ENCODE measurements at regions not wholly inside any gene's neighbourhood (a gene's known extent, or its start where the extent isn't known, plus 50 kb on each side); places are given as distances from the start of the nearest gene placed in this dataset.
"Not testable (repeated sequence)": the region's sequence is repeated elsewhere in the genome, so short reads cannot be mapped to it uniquely, and the experiment has no call there.

DNA sequence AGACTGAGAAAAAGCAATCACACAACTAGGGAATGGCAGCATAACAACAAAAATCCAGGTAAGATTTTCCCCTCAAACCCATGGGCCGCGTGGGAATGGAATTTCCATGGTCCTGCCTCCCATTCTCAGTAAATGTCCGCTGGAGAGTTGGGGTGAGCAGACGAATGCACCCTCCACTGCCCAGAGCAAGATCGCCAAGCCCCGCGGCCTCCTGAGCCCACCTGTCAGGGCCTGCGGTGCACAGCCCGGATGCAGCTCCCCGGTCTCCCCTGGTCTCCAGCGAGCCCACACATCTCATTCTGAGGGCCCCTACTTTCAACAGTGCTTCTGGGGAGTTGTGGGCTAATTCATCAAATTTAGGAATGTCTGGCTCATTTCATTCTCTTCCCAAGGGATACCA, 327.4 kb upstream of the HS6ST1 start:
- no peak for DNase-seq (ENCODE audit: low read depth in 2 of 2)

DNA sequence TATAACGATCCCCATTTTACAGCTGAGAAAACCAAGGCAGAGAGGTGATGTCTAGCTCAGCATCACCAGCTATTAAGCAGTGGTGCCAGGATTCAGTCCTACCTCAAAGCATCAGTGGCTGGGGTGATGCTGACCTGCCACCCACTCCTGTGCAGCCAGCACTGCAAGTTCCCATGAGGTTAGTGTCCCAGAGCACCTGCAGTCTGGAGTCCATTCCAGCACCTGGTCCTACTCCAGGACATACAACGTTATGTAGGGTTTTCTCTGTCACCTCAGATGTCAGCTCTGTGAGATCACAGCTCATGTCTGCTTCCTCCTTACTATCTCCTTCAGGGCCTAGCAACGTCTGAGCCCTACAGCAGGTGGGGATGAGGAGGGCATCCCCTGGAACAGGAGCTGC, 328.0 kb upstream of the HS6ST1 start:
- no peak for DNase-seq (ENCODE audit: low read depth in 2 of 2)

DNA sequence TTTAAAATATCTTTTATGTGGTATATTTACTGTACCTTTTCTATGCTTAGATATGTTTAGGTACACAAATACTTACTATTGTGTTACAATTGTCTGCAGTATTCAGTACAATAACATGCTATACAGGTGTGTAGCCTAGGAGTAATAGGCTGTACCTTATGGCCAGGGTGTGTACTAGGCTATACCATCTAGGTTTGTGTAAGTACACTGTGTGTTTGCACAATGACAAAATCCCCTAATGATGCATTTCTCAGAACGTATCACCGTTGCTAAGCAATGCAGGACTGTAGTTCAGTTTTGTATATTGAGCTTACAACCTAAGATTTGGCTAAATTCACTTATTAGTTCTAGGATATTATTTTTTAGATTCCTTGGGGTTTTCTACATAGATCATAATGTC, 332.3 kb upstream of the HS6ST1 start:
- DNase-seq (ENCODE audit: low read depth in 2 of 2): no peak

GRCh38 chr2:128654408-128654807, 335.7 kb upstream of the HS6ST1 start:
- DNase-seq (ENCODE audit: low read depth in 2 of 2): no peak

GRCh38 chr2:128660836-128661235, 342.2 kb upstream of the HS6ST1 start:
- no peak for DNase-seq (ENCODE audit: low read depth in 2 of 2)

GRCh38 chr2:128661311-128661710, 342.6 kb upstream of the HS6ST1 start:
- DNase-seq (ENCODE audit: low read depth in 2 of 2): no peak

- no peak for DNase-seq (ENCODE audit: low read depth in 2 of 2)
Observed at GRCh38 chr2:128662051-128662471, 343.4 kb upstream of the HS6ST1 start.

DNA sequence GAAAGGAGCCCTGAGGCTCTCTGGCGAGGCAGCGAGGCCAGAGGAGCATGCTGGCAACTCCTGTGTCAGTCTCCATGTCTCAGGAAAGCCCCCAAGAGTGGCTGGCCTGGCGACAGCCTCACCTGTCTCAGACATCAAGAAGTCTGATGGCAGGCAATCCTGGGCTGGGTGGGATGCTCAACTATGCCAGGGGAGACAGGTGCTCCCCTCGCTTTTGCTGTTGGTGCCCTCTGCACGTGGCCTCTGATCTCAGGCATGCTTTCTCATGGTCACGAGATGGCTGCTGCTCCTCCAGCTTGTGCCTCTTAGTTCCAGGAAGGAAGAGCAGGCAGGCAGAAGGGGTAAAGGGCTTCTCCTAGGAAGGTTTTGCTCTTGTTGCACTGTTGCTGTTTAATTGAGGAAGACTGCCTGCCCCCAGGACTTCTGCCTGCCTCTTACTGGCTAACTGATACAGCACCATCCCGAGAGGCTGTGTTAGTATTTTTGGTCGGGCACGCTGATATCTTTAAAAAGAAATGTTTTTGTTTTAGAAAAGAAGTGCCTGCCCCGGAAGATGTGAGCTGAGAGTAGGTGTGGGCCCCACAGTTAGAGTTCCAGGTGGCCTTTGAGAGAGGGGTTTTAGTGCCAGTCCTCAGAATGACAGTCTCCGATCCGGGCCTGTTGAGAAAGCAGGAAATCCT, 344.8 kb upstream of the HS6ST1 start:
- no peak for DNase-seq (ENCODE audit: low read depth in 2 of 2)

DNA sequence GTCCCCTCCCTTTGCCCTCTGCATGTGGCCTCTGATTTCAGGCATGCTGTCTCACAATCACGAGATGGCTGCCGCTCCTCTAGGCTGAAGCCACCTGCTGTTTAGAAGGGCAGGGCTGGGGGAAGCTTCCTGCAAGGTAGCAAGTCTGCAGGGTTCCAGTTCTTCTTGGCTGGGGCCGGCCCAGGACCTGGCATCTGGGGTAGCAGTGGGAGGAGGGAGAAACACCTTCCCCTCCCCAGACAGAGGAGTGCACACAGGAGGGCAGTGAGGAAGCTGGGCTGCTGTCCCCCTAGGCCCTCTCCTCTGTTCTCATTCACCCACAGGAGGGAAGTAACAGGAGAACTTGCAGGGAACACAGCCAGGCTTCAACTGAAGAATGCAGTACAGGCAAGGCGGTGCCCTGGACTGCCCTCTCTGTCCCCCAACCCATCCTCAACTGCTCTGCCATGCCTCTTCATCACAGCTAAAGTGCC, 345.9 kb upstream of the HS6ST1 start:
- DNase-seq (ENCODE audit: low read depth in 2 of 2): no peak

DNA sequence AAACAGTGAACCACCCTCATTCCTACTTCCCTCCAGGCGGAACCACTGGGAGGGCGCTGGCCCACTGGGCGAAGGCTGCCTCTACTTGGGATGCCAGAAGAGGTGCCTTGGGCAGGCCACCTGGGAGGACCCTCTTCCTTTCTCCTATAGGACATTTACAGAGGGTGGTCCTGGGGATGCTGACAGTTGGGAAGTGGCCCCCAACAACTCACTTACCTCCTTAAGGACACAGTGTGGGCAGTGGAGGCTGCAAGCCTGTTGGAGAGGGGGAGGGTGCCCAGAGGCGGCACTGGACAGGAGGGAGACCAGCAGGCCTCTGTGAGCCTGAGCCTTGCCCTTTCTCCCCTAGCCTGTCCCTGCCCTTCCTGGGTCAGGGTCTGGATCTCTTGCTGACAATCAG, 346.4 kb upstream of the HS6ST1 start:
- no peak for DNase-seq (ENCODE audit: low read depth in 2 of 2)

- no peak for DNase-seq (ENCODE audit: low read depth in 2 of 2)
Observed at GRCh38 chr2:128666596-128666995, 347.9 kb upstream of the HS6ST1 start.

DNA sequence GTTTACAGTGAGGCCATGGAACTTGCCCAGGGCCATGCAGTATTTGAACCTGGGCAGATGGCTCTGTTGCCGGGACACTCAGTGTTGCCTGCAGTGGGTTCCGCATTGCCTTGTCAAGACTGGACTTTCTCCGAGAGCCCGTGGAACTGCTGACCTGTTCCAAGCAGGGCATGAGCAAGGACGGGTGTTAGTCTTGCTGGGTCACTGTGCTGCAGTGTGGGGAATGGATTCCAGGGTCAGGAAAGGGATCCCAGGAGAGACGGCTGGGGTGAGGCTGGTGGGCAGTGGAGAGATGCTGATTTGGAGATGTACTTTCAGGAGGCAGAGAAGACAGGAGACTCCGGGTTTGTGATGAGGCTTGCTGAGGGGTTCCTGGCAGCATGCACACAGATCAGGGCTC, 348.7 kb upstream of the HS6ST1 start:
- DNase-seq (ENCODE audit: low read depth in 2 of 2): no peak

DNA sequence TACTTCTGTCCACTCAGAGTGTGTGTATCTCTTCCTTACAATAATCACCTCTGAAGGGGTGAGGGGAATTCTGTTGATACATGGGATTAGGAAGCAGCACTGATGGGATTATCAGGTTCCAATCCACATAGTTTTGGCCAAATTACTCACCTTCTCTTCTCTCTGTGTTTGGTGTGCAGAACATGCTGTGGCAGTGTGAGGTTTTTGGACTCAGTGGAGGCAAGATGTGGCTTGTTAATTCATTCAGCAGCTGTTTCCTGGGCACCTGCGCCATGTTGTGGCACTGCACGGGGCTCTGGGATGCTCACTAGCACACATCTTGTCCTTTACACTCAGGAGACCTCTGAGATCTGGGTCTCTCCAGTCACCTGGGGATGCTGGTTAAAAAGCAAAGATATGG, 350.3 kb upstream of the HS6ST1 start:
- no peak for DNase-seq (ENCODE audit: low read depth in 2 of 2)

DNA sequence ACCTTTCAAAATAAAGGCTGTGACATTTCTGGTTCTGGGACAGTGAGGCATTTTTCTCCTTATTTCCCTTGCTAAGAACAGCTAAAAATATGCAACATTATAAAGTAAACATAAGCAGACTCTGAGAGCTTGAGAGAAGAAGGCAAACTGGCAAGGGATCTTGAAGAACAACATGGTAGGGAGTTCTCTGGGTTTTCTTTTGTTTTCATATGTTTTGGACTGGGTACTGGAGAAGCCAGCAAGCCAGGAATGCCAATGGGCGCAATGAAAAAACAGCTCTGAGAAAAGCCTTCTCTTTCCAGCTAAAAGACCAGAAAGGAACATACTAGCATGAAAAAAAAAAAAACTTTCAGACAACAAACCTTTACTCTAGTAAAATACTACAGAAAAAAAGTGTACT, 351.4 kb upstream of the HS6ST1 start:
- no peak for DNase-seq (ENCODE audit: low read depth in 2 of 2)

- not testable (repeated sequence) for DNase-seq (ENCODE audit: low read depth in 2 of 2)
Observed at GRCh38 chr2:128671981-128672757, 353.5 kb upstream of the HS6ST1 start.

GRCh38 chr2:128679680-128680079, 361.0 kb upstream of the HS6ST1 start:
- not testable (repeated sequence) for DNase-seq (ENCODE audit: low read depth in 2 of 2)

- DNase-seq (ENCODE audit: low read depth in 2 of 2): no peak
Observed at GRCh38 chr2:128681507-128681906, 362.8 kb upstream of the HS6ST1 start.

DNA sequence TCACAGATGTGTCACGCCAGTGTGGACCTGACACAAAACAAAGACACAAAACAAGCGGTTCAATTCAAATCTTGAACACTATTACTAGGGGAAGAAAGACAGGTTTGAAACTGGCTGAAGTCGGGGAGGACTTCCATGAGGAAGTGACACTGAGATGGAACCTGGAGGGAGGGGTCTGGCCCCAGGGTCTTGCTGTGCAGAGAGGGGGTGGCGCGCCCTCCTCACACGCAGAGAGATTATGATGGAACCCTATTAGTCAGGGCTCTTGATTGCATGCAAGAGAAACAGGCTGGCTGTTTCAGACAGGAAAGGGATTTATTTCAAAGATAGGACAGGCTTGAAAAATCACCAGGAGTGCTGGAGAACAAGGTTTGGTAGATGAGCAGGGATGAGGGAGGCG, 363.6 kb upstream of the HS6ST1 start:
- no peak for DNase-seq (ENCODE audit: low read depth in 2 of 2)

- no peak for DNase-seq (ENCODE audit: low read depth in 2 of 2)
Observed at GRCh38 chr2:128682729-128683284, 364.1 kb upstream of the HS6ST1 start.

DNA sequence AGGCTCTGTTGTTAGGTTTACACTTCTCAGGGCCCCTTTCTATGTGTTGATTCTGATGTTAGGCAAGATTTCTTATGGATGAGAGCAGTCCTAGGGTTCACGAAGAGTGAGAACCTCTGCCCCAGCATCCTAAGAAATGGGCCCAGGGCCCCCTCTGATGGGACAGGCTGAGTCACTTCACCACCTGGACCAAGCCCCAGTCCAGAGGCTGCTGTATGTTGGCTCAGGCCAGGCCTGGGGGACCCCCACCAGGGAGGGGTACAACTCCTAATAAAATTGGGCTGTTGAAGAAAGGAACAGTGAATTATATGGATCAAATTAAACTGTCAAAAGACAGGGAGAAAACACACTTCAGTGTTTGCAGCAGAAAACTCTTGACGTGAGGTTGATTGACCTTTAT, 365.9 kb upstream of the HS6ST1 start:
- DNase-seq (ENCODE audit: low read depth in 2 of 2): no peak

DNA sequence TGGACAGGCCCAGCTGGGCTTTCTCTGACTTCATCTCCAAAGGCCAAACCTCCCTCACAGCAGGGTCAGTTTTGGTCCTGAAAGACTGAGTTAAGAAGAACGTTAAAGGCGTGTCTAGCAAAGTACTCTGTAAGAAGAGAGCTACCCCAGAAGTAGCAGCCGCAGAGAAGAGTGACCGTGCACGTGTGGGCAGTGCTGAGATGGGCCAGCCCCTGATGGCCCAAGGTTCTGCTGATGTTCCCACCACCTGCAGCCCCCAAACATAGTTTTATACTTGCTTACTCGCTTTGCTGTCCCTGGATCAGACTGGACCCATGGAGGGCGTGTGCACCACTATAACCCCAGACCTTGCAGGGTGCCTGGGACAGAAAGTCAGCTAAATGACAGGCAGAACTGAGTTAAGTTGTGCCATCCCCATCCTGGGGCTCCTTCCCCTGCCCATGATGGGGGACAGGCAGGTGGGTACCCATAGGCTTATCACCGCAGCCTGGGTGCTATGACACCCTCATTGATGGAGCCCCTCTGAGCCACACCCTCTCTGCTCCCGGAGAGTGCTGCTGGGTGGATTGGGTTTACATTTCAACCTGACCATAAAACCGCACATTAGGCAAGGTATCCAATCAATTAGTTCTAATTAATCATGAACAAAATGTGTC, 367.3 kb upstream of the HS6ST1 start:
- DNase-seq (ENCODE audit: low read depth in 2 of 2): no peak

GRCh38 chr2:128686497-128686859, 367.8 kb upstream of the HS6ST1 start:
- DNase-seq (ENCODE audit: low read depth in 2 of 2): no peak
